ENCODE measurements at regions not wholly inside any gene's neighbourhood (a gene's known extent, or its start where the extent isn't known, plus 50 kb on each side); places are given as distances from the start of the nearest gene placed in this dataset.

DNA sequence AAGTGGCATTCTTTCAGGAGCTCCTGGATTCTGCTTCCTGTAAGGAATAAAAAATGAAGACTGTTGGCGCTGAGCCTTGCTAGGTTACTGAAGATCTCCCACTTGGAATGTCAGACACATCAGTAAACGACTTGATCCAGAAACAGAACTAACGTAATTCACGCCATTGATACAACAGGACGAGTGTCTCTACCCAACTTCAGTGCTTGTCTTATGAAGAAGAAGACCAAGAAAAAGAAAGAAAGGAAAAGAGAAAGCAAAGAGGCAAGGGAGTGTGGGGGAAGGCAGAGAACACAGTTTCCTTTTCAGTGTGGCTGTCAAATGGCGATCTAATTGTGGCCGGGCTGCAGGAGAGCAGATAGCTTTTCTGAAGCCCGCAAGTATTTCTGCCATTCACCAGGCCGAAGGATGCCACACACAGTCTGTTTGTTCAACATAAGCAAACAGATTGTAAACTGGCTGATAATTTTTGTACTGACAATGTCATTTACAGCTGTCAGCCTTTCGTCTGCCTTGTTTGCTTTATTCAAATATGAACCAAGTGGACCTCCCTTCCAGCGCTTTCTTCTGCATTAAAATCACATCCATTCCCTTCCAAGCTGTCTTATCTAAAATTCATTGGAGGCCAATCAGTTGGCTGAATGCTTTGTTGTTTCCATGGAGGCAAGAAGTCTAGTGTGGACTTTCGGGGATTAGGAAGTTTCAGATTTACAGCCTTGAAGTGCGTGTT, 180.6 kb downstream of the FOXA2 start:
- DNase-seq = no peak

DNA sequence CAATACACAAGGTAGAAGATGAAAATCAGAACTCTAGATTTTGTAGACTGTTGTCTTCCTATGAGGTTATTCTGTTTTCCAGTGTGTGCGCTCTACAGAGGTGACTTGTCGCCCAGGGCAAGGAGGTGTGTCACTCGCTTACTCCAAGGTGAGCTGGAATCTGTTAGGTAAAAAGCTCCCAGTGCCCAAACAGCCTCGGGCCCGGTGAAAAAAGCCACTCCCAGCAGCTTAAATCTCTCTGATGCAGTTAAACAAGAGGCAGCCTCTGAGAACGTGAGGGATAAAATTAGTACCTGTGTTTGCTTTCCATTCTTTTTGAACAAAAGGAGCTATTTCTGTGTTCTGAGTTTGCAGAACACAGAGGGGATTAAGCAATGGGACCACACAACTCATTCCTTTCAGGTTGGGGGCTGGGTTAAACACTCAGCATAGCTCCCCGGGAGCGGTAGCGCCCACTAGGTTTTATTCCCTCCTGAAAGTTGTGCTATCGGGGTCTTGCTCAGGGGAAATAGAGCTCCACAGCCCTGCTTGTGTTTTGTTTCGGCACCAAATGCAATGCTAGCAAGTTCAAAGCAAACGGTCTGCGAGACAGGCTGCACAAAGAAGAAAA, 181.2 kb downstream of the FOXA2 start:
- DNase-seq = no peak

GRCh38 chr20:22402550-22402949, 181.8 kb downstream of the FOXA2 start:
- no peak for DNase-seq

DNA sequence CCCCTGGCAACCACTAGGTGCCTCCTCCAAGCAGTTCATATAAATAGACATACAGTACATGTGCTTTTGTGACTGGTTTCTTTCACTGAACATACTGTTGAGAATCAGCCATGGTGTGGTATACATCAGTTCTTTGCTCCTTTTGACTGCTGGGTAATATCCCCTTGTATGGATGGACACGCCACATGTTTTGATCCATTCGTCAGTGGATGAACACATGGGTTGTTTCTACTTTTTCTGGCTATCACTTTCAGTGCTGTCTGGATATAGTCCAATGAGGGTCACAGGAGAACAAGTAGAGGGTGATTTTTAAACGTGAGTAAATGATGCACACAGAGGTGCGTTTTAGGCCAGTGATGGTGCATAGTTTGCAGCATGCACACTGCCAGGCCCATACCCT, 183.9 kb downstream of the FOXA2 start:
- no peak for DNase-seq

DNA sequence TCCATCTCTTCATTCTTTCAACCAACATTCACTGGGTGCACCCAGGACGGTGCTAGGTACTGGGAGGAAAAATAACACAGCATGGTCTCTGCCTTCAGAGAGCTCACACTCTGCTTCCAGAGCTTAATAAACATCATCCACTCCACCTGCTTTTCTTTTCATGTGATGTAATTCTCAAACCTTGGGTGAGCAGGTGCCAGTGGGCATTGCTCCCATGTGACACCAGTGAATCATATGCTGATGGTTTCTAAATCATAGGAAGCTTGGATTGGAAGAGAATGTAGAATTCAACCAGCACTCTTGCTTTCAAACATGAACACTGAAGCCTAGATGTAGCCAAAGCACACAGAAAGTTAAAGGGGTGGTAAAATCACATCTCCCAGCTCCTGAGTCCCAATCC, 189.8 kb downstream of the FOXA2 start:
- no peak for DNase-seq

- no peak for DNase-seq
These were observed 193.8 kb downstream of the FOXA2 start for GRCh38 chr20:22390543-22390903.

GRCh38 chr20:22389836-22390542, 194.4 kb downstream of the FOXA2 start:
- DNase-seq = no peak

DNA sequence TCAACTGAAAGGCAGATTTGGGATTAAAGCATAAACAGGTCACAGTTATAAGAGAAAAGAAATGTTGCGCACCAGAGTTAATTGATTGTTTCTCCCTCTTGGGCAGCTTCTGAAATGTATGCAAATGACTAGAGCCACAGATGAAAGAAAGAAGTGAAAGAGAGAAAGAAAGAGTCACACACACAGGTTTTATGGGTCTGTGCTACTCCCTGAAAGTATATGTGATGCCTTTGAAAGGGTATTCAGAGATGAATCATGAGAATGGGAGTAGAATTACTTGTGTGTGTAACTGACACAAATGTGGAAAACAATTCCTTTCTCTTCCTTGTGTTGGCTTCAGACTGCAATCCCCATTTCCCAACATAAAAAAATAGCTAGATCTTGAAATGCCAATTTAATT, 196.9 kb downstream of the FOXA2 start:
- DNase-seq = no peak

DNA sequence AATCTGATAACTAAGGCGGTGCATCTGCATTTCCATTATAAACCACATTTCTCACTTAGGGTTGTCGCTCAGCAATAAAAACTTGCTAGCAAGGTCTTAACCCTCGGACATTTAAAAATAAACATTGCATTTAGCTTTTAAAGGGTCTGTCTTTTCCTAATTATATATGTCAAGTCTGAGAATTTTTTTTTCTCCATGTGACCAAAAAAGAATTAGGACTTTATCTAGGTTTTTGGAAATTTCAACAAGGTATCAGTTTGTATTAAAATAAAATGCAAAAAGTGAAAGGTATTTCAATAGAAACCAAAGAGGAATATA, 198.1 kb downstream of the FOXA2 start:
- no peak for DNase-seq

GRCh38 chr20:22385602-22386305, 198.6 kb downstream of the FOXA2 start:
- DNase-seq = no peak

GRCh38 chr20:22384978-22385377, 199.4 kb downstream of the FOXA2 start:
- no peak for DNase-seq

- DNase-seq = no peak
These were observed 201.2 kb downstream of the FOXA2 start for GRCh38 chr20:22383156-22383555.

DNA sequence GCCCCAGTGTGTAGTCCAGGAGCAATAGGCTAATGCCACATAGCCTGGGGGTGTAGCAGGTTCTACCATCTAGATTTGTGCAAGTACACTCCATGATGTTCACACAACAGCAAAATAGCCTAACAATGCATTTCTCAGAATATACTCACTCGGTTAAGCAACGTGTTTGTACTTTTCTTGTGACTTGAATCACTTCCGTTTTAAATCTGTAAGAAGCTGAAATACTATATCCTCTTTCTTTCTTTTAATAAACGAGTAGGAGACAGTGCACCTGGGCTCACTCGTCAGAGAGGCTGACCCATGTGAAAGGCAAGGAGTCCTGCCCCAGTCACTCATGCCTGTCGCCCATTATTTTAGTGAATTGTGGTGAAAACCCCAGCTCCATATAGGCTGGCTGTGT, 201.6 kb downstream of the FOXA2 start:
- DNase-seq = no peak

- no peak for DNase-seq
These were observed 202.5 kb downstream of the FOXA2 start for GRCh38 chr20:22381812-22382416.

GRCh38 chr20:22379472-22379871, 204.9 kb downstream of the FOXA2 start:
- no peak for DNase-seq

DNA sequence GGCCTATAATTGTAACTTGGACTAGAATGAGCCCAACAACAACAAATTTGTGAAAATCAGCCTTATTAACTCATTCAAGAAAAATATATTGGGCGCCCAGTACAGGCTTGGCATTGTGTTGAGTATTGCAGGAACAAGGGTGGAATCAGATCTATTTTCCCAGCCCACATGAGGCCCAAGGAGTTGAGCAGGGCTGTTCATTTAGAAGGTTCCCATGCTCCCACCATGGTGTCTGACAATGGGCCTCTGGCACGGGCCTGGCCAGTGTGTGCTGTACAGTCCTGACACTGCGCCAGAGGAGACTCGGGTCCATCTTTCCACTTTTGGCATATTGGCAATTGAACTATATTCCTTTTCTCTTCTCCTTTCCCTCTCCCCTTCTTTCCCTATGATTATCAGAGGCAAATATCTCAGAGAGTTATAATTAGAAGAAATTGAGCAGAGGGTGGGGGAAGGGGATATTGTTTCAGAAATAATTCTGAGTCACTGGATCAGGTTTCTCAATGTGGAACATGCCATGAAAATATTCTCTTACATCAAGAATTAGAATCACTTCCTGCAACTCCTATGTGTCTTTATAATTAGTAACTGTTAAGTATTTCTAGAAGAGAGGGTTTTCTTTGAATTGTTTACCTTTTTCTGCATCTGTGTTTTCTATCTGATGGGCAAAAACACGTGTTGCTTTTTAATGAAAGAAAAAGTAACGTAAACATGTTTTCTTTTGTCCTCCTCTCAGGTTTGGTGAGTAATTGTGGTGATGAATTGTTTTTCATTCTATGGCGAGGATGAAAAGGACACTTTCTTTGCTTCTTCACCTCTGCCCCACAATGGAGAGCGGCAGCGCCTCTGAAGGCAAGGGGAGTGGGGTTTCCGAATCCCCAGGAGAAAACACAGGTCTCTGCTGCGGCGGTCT, 209.4 kb downstream of the FOXA2 start:
- DNase-seq = no peak

DNA sequence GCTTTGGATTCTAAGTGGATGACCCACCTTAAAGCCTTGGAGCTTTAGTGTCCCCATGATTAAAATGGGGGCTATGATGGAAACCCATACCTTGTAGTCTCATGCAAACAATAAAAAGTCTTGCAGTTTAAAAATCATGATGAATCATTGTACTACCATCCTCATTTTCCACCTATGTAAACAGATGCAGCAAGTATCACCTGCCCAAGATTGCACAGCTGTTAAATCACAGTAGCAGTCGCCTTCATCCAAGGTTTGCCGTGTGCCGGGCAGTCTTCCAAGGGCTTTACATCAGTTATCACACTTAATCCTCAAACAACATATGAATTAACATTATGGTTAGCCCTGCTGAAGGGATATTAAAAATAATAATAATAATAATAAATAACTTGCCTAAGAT, 210.3 kb downstream of the FOXA2 start:
- no peak for DNase-seq

GRCh38 chr20:22373164-22373895, 211.0 kb downstream of the FOXA2 start:
- no peak for DNase-seq

GRCh38 chr20:22371843-22372242, 212.5 kb downstream of the FOXA2 start:
- DNase-seq = no peak

GRCh38 chr20:22370137-22370536, 214.2 kb downstream of the FOXA2 start:
- no peak for DNase-seq

GRCh38 chr20:22369100-22369499, 215.3 kb downstream of the FOXA2 start:
- no peak for DNase-seq

DNA sequence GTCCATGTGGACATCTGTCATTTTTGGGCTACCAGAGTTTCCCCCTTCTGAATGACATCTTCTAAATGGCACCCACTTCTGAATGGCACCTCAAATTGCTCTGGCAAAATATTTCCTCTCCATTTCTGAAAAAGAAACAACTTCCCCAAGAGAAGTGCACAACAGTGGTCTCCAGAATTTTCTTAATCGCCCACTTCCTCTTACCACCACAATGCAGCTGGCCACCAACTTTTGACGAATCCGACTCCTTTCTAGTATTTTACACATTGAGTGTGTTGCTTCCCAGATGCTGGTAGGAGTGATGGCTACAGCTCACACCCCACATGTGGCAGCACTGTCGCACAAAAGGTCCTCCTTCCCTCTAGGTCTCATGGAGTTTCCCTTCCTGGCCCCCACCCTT, 216.1 kb downstream of the FOXA2 start:
- no peak for DNase-seq
